AG04449 (cell line): ENCODE measurements at regions not wholly inside any gene's neighbourhood (a gene's known extent, or its start where the extent isn't known, plus 50 kb on each side); places are given as distances from the start of the nearest gene placed in this dataset.

Experiments used
- CTCF ChIA-PET: fragments of 350-600 bp; formaldehyde crosslinking; extraction: SDS; loops from one replicate; lab custom pipeline; 2021; ENCODE audit warnings: antibody characterized with exemption; lab: Yijun Ruan, JAX
- POLR2A ChIA-PET: fragments of 400-600, 350-600 bp; formaldehyde crosslinking; extraction: SDS; loops from one replicate; lab custom pipeline; 2020; ENCODE audit warnings: antibody characterized with exemption, inconsistent platforms; lab: Yijun Ruan, JAX
- DNase-seq: peaks from one replicate; pipeline ENCODE4 v3.0.0-alpha.2; 2010; ENCODE audit warnings: low read depth, low spot score
- H3K4me3 ChIP-seq: 2 replicates; pipeline ENCODE4 v1.5.1; 2011; ENCODE audit warnings: low read depth, mild to moderate bottlenecking, control low read depth, low read length
- CTCF ChIP-seq: IDR thresholded peaks from one replicate; pipeline ENCODE4 v1.5.1; 2011; ENCODE audit warnings: mild to moderate bottlenecking, moderate library complexity, low read length, control low read depth, inconsistent platforms; ENCODE audit not compliant: insufficient read depth; ENCODE audit errors: missing control alignments

GRCh38 chr18:8948011-8948410, 154.5 kb upstream of the NDUFV2 start:
- POLR2A ChIA-PET: interaction anchor here (0.7 to 2.7 kb wide), 6 partner anchors 12 to 202 kb away, joined by 3 to 17 read pairs (median 3); no protein-coding TSS in a partner anchor
- no peak for DNase-seq

GRCh38 chr18:8948471-8949149, 153.9 kb upstream of the NDUFV2 start:
- no peak for DNase-seq
- TF ChIP-seq CTCF: peak; percentile 15
- CTCF ChIA-PET: interaction anchor here (0.6 to 2.3 kb wide), 8 partner anchors 11 to 1324 kb away, joined by 3 to 11 read pairs (median 4); no protein-coding TSS in a partner anchor
- H3K4me3 ChIP-seq: peak overlapping the region; percentile 54
- POLR2A ChIA-PET: interaction anchor here (0.7 to 2.7 kb wide), 10 partner anchors 11 to 241 kb away, joined by 3 to 17 read pairs (median 3); no protein-coding TSS in a partner anchor

More at GRCh38 chr18:8948011-8948410, 154.5 kb upstream of the NDUFV2 start:
- no peak overlapping the region for H3K4me3 ChIP-seq
- CTCF ChIA-PET: interaction anchor here (0.6 to 1.3 kb wide), 2 partner anchors 149 to 1325 kb away, joined by 3 to 4 read pairs; no protein-coding TSS in a partner anchor
- no peak for TF ChIP-seq CTCF

- TF ChIP-seq CTCF: no peak
- POLR2A ChIA-PET: interaction anchor here (0.9 to 2.7 kb wide), 8 partner anchors 10 to 242 kb away, joined by 3 to 17 read pairs (median 4); no protein-coding TSS in a partner anchor
- no peak for DNase-seq
- peak overlapping the region; percentile 54 for H3K4me3 ChIP-seq
- CTCF ChIA-PET: interaction anchor here (1.0 to 2.3 kb wide), 7 partner anchors 11 to 253 kb away, joined by 3 to 11 read pairs (median 4); no protein-coding TSS in a partner anchor
Measured at GRCh38 chr18:8949206-8949605, 153.3 kb upstream of the NDUFV2 start.

- POLR2A ChIA-PET: no interaction called here
- H3K4me3 ChIP-seq: no peak overlapping the region
- no peak for TF ChIP-seq CTCF
- no peak for DNase-seq
- CTCF ChIA-PET: no interaction called here
Measured at GRCh38 chr18:8951491-8951890, 151.0 kb upstream of the NDUFV2 start.

- no peak overlapping the region for H3K4me3 ChIP-seq
- POLR2A ChIA-PET: no interaction called here
- no peak for DNase-seq
- no peak for TF ChIP-seq CTCF
- CTCF ChIA-PET: interaction anchor here (1.5 kb wide), 1 partner anchor 30 kb away, joined by 4 read pairs; no protein-coding TSS in a partner anchor
Measured at GRCh38 chr18:8952174-8952573, 150.3 kb upstream of the NDUFV2 start.
